Amniotic epithelial cell (primary cell): ENCODE measurements at regions not wholly inside any gene's neighbourhood (a gene's known extent, or its start where the extent isn't known, plus 50 kb on each side); places are given as distances from the start of the nearest gene placed in this dataset.
A peak's percentile ranks its signal among the peaks of the same experiment; 100 is the strongest.
"Not testable (repeated sequence)": the region's sequence is repeated elsewhere in the genome, so short reads cannot be mapped to it uniquely, and the experiment has no call there.

Experiments
- DNase-seq: peaks from one replicate; pipeline ENCODE4 v3.0.0-alpha.2; 2010; ENCODE audit warnings: low read depth

GRCh38 chr6:74715355-74716085 lies 490.3 kb downstream of the COL12A1 start:
- DNase-seq = peak; percentile 68

DNA sequence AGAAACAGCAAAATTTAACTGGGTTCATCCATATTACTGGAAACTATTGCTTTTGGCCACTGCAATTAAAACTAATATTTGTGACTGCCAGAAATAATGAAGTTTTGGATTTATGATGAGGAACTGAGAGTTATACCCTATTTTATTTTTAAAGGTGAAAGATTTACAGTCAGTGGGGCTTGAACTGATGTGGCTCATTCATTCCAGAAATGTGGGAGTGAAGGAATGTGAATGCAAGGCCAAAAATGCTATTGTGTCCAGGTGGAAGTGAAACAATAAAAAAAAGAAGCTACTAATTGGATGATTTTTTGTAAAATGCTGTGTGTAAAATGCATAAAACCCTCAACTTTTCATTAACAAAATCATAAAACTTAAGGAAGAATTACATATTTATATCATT lies 491.9 kb downstream of the COL12A1 start:
- no peak for DNase-seq

DNA sequence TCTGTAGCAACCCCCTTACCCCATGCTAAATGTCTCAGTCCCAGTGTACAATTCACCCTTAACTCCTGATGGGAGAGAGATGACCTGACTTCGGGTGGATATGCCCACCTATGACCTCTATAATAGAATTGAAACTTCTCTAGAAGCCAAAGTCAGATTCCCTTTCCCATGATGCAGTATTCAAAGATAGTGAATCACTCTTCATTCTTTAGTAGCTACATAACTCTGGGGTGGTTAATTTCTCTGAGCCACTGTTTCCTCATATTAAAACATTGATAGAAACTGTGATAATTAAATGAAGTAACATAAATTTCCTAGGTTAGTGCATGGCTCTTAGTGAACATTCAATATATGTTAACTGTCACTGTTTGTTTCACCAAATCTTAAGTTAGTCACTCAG lies 500.4 kb downstream of the COL12A1 start:
- peak; percentile 39 for DNase-seq

DNA sequence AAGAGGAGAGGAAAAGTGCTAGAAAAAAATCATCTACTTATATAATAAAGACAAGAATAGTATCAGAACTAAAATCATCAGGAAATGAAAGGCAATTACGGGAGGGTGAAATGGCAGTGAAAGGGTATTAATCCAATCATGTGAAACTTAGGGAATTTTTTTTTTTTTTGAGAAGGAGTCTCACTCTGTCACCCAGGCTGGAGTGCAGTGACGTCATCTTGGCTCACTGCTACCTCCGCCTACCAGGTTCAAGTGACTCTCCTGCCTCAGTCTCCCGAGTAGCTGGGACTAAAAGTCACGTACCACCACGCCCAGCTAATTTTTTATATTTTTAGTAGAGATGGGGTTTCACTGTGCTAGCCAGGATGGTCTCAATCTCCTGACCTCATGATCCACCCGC lies 501.3 kb downstream of the COL12A1 start:
- DNase-seq = not testable (repeated sequence)

GRCh38 chr6:74690365-74690764 lies 515.5 kb downstream of the COL12A1 start:
- DNase-seq = no peak

DNA sequence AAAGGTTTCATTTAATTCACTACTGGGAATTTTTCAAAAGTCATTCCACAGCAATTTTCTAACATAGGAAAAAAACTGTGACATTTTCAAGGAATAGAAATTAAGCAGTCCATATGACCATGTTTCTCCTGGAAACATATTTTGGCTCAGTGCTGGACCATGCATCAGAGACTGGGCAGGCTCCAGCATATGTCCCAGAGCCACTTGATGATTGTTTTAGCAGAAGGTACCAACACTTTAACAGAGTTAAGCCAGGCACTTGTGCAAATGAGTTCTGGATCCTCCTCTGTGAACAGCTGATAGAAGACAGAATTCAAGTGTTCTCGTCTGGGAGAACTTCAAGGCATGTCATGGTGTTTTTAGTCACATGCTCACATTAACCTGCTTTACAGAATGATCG lies 516.3 kb downstream of the COL12A1 start:
- DNase-seq = no peak

GRCh38 chr6:74677463-74677862 lies 528.4 kb downstream of the COL12A1 start:
- no peak for DNase-seq

- DNase-seq = no peak
These were observed 528.9 kb downstream of the COL12A1 start for GRCh38 chr6:74676906-74677305.

DNA sequence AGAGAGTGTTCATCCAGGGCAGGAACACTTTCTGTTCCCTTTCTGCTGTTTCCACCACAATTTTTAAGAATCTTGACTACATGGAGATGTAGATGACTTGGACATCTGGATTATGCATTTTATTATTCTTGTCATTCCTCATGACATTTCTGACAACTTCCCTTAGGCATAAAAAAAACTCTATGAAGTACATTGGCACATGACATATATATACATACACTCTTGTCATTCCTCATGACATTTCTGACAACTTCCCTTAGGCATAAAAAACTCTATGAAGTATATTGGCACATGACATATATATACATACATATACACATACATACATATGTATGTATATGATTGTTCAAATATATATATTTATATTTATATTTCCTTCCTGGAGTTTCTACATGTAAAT lies 531.5 kb downstream of the COL12A1 start:
- no peak for DNase-seq

DNA sequence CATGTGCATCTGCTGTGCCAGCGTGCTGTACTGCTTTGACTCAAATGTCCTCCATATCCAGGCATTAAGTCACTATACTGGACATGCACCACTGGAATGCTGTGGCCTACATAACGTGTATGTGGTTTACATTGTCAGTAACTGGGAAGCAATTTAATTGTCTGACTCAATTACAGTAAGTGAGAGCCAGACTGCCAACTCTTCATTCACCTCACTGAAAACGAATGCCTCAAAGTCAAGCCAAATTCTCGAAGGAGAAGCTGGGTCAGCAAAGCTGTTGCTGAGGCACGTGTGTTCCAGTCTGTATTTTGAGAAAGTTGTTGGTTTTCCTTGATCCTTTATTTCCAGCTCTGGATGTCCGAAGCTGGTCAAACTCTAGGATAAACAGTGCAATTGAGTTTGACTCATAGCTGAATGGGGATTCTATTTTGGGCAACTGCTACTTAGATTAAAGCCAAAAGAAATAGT lies 534.3 kb downstream of the COL12A1 start:
- peak; percentile 86 for DNase-seq

DNA sequence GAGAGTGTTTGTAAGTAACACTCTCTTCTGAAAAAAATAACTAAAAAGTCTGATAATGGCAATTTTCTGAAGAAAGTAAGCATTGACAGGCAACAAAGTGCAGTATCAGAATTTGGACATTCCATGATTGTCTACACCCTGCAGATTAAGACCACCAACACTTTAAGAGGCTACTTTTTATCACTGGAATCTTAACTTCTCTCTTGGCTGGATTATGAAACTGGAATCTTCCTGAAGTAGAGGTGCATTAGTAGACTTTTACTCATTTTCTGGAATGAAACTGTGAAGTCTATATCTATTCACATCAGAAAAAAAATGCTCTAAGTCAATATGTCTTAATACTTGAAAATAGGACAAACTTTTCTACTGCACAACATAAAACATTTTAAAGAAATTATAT lies 547.5 kb downstream of the COL12A1 start:
- peak; percentile 12 for DNase-seq

DNA sequence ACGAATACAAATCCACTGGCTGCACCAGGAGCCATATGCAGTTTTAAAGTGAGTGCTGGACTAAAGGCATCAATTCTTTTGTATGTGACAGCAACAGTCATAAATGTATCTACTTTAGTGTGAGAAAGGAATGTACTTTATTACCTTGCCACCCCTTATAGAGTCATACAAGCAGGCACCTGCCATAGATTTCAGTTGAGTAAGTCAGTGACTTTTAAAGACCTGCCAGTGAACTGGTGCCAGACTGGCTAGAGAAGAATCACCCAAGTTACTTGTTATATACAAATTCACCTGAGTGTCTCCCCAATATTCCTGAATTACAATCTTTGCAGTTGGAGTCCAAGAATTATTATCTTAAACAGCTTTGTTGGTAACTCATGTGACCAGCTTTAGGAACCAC lies 547.9 kb downstream of the COL12A1 start:
- no peak for DNase-seq

DNA sequence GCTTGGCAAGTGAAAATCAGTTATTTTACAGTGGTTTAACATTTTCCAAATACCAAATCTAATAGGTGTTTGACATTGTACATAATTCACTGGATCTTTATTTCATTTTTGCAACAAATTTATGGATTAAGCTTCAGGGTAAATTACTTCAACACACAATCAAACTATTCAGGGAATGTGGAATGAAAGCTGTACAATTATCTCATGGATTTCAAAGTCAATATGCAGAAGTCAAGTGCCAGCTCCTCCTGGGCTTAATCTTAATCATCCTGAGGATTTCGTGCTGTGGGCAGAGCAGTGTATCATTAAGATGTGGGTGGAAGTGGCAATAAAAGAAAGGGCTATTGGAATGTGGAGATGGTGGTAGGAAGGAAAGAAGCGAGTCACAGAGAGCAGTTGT lies 548.8 kb downstream of the COL12A1 start:
- DNase-seq = no peak

GRCh38 chr6:74656453-74656852 lies 549.4 kb downstream of the COL12A1 start:
- no peak for DNase-seq

- DNase-seq = peak; percentile 24
These were observed 551.6 kb downstream of the COL12A1 start for GRCh38 chr6:74654296-74654695.

- peak; percentile 49 for DNase-seq
These were observed 553.7 kb downstream of the COL12A1 start for GRCh38 chr6:74651948-74652842.

DNA sequence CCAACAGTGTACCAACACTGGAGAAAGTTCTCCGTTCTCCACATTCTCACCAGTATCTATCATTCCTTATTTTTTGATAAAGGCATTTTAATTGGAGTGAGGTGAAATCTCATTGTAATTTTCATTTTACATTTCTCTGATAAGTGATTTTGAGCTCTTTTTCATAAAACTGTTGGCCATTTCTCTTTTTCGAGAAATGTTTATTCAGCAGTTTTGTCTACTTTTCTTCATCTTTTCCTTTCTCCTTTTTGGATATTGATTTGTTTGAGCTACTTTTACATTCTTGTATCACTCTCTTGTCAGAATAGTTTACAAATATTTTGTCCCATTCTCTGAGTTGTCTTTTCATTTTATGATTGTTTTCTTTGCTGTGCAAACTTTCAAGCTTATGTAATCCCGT lies 555.2 kb downstream of the COL12A1 start:
- DNase-seq = no peak

GRCh38 chr6:74646461-74646860 lies 559.4 kb downstream of the COL12A1 start:
- no peak for DNase-seq

GRCh38 chr6:74645108-74645849 lies 560.6 kb downstream of the COL12A1 start:
- DNase-seq = no peak

DNA sequence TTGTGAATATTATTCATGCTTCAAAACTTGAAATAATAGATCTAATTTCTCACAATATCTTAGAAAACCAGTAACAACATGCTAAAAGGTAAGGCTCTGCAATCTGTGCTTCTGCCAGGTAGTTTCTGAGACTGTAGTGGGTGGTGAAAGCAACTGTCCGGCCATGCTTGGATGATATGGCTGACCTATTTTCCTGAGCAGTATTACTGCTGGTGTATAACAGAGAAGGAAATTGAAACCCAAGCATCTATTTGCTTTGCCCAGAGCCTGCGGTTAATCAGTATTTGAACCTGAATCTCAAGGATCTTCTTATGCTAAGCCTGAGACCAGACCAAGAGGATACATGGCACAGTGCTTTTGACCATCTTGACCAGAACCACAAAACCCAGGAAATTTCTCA lies 563.8 kb downstream of the COL12A1 start:
- no peak for DNase-seq

DNA sequence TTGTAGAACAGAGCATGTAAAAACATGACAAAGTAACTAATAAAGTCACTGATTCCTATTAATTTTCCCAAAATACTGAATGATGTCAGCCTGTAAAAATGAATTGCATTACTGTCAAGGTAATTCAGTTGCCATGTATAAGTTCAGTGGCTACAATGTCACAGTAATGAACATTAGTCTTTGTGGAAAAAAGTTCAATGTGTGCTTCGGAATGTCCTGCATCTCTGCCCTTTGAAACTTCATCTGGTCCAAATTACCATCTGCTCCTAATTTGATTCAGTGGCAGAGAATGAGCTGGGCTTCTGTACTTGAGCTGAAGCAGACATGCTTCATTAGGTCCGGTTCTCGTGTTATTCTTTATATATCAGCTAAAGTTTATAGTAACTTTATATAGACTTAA lies 567.4 kb downstream of the COL12A1 start:
- DNase-seq = no peak

DNA sequence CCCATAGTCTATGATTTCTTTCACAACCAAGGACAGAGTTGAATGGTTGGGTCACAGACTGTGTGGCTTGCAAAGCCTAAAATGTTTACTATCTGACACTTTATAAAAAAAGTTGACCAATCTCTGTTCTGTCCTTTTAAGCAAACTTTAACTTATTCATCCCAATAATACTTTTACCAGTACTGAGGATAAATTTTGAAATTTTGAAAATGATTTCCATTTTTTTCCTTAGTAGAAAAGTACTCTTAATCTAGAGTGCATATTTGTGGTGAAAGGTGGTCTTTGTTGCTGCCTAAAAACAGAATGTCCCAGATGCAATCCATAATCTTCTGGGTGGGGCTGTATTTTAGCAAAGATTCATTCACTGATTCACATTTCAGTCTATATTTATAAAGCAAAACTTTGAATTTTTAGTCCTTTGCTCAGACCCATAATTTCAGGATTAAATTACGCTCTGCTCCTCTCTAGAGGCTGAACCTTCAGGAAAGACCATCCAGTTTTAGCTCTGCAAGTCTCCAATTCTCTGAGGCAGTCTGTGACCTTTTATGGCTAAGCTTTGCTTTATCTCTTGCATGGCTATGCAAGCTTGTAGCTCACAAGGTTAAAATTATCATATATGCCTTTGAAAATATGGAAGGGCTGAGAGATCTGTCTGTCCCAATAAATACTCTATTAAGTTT lies 573.5 kb downstream of the COL12A1 start:
- DNase-seq = no peak
